Stimulated activated CD4-positive, alpha-beta T cell treated with anti-CD3 and anti-CD28 coated beads, Interleukin-1b, Interleukin-23, amount 100 ng/mL, for 1 hour (primary cell): ENCODE measurements at regions not wholly inside any gene's neighbourhood (a gene's known extent, or its start where the extent isn't known, plus 50 kb on each side); places are given as distances from the start of the nearest gene placed in this dataset.
A peak's percentile ranks its signal among the peaks of the same experiment; 100 is the strongest.
"Not testable (repeated sequence)": the region's sequence is repeated elsewhere in the genome, so short reads cannot be mapped to it uniquely, and the experiment has no call there.

Experiments used
- DNase-seq, 2 donors: peaks; one replicate each; pipeline ENCODE4 v3.0.0-alpha.2; 2020; ENCODE audit warnings: low read depth in 2 of 2

GRCh38 chr2:7094231-7094741 is 177.1 kb downstream of the RNF144A start:
- DNase-seq = no peak

- no peak for DNase-seq
Measured at GRCh38 chr2:7096726-7097352, 179.6 kb downstream of the RNF144A start.

GRCh38 chr2:7097353-7097895 is 180.2 kb downstream of the RNF144A start:
- peak; percentile 29 to 58 for DNase-seq

DNA sequence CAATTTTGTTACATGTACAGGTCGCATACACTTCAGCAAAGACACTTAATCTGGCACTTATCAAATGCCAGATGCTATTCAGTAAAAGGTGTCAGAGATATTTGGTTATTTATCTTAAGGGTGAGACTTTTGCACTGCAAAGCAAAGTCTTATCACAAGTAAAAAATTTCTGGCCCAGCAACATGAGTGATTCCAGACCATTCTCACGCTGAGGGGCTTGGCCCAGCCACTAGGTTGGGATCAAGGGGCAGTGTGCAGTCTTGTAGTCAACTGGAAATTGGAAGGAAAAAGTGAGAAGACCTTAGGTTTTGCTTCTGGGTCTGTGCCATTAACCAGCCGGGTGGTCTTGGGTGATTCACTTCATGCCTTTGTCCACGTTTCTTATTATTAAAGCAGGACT is 181.6 kb downstream of the RNF144A start:
- DNase-seq = no peak

DNA sequence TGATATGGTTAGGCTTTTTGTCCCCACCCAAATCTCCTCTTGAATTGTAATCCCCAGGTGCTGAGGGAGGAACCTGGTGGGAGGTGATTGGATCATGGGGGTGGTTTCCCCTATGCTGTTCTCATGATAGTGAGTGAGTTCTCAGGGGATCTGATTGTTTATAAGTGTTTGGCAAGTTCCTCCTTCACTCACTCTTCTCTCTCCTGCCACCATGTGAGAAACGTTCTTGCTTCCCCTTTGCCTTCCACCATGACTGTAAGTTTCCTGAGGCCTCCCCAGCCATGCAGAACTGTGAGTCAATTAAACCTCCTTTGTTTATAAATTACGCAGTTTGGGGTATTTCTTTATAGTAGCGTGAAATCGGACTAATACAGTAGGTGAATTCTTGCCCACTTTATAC is 182.5 kb downstream of the RNF144A start:
- not testable (repeated sequence) for DNase-seq

- DNase-seq = no peak
Measured at GRCh38 chr2:7102826-7103225, 185.6 kb downstream of the RNF144A start.

GRCh38 chr2:7108792-7109532 is 191.8 kb downstream of the RNF144A start:
- DNase-seq = no peak

- DNase-seq = no peak
Measured at GRCh38 chr2:7109533-7109885, 192.3 kb downstream of the RNF144A start.

GRCh38 chr2:7111626-7112025 is 194.4 kb downstream of the RNF144A start:
- no peak for DNase-seq

DNA sequence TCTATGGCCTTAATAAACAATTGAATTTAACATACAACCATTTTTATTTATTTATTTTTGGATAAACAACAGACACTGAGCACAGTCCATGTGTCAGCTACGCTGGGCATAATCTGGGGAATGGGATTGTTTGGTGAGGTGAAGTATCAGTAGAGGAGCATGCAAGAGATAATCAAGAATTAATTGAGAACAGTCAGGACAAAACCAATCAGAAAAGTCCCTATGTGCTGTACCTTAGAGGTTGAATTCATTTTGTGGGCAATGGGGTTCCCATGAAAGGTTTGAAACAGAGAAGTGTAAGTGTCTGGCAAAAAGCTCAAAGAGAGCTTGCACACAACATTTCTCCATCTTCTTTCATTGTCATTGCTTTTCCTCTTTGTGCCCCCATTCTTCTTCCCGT is 198.2 kb downstream of the RNF144A start:
- DNase-seq = no peak

GRCh38 chr2:7115906-7116305 is 198.7 kb downstream of the RNF144A start:
- no peak for DNase-seq

GRCh38 chr2:7116511-7116910 is 199.3 kb downstream of the RNF144A start:
- no peak for DNase-seq

GRCh38 chr2:7117076-7117475 is 199.9 kb downstream of the RNF144A start:
- no peak for DNase-seq

GRCh38 chr2:7118606-7119131 is 201.5 kb downstream of the RNF144A start:
- DNase-seq = no peak

- no peak for DNase-seq
Measured at GRCh38 chr2:7119132-7119835, 202.1 kb downstream of the RNF144A start.

DNA sequence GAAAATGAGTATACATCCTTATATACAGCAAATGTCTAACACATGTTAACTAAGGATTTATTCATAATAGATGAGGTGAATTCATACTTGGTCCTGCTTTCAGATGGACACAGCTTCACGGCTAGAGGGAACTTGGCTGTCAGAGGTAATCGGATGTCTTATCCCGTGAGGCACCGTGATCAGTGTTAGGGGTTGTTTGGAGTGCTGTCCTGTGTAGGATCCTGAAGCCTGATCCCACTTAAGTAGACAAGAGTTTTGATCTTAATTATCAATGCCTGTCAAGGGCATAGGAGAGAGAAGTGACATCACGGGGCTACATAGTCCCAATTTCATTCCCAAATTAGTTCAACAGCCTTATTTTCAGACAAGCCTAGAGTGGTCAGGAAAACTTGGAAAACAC is 204.6 kb downstream of the RNF144A start:
- DNase-seq = no peak

GRCh38 chr2:7127156-7127555 is 209.9 kb downstream of the RNF144A start:
- DNase-seq = no peak

- DNase-seq = no peak
Measured at GRCh38 chr2:7127687-7128086, 210.5 kb downstream of the RNF144A start.

DNA sequence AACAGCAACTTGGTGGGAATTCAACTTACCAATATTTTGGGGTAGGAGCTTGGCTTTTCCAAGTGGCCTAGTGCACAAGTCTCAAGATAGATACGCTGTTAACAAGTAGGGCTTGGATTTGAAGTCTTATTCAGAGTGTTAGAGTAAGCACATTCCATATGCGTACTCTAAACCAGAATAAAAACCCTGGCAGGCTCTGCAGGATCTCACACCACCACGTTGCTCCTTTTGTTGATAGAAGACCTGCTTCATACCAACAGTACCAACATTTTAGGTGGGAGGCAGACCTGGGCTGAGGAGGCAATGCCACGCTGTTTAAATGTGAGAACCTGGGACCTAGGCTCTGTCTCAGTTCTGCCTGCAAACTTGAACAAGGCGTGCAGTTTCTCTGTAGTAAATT is 214.0 kb downstream of the RNF144A start:
- no peak for DNase-seq

GRCh38 chr2:7132753-7133152 is 215.5 kb downstream of the RNF144A start:
- DNase-seq = no peak

GRCh38 chr2:7133521-7133920 is 216.3 kb downstream of the RNF144A start:
- no peak for DNase-seq

DNA sequence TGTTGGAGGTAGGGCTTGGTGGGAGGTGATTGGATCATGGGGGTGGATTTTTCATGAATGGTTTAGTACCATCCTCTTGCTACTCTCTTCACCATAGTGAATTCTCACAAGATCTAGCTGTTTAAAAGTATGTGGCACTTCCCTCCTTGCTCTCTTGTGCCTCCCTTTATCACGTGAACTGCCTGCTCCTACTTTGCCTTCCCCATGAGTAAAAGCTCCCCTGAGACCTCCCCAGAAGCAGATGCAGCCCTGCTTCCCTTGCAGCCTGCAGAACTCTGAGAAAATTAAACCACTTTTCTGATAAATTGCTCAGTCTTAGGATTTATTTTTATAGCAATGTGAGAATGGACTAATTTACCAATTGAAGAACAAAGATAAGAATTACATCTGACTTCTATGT is 223.1 kb downstream of the RNF144A start:
- DNase-seq = no peak
